ENCODE measurements at regions not wholly inside any gene's neighbourhood (a gene's known extent, or its start where the extent isn't known, plus 50 kb on each side); places are given as distances from the start of the nearest gene placed in this dataset.

DNA sequence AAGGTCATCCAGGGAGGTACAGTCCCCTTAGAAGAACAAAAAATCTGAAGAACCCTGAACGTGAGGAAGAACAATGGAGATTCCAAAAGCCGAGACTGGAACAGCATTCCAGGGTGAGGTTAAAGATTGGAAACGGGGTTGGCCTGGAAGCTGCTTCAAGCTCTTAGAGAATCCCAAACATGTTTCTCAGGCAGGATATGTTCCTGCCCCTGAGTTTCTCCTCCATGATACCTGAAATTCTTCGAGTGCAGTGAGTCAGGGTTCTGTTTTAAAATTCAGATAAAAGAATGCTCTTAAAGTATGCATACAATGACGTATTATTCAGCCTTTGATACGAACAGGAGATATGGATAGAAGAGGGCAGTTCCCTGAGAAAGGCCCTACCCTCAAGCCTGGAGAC lies 293.1 kb downstream of the HS3ST3B1 start:
- TF ChIP-seq CTCF (IDR thresholded peaks at IDR 0.05; ENCODE audit: low read length) (no peak), EZH2phosphoT487 (IDR thresholded peaks at IDR 0.05; ENCODE audit: low read length) (no peak), EZH2 (optimal IDR thresholded peaks at IDR 0.05; ENCODE audit: low read depth, low read length) (no peak)
- no peaks in the 10 kb centered on the region for H3K36me3 ChIP-seq (replicated peaks; ENCODE audit: insufficient read depth, low read length)
- no peaks in the 10 kb centered on the region for H3K27me3 ChIP-seq (replicated peaks; ENCODE audit: insufficient read depth, low read length)
- H3K27ac ChIP-seq (ENCODE audit: low read length) = no peak overlapping the region
- no peaks in the 10 kb centered on the region for H3K9me2 ChIP-seq (replicated peaks; ENCODE audit: insufficient read depth, low read length)
- H3K4me3 ChIP-seq (ENCODE audit: low read length) = no peak overlapping the region
- H3K4me1 ChIP-seq (ENCODE audit: low read length) = no peaks in the 10 kb centered on the region
- no peaks in the 10 kb centered on the region for H4K20me1 ChIP-seq (ENCODE audit: insufficient read depth, low read length)
- H3K4me2 ChIP-seq (ENCODE audit: low read depth, low read length) = no peak overlapping the region
- H3F3A ChIP-seq (ENCODE audit: insufficient read depth, low read length) = no peaks in the 10 kb centered on the region
- H3K9me3 ChIP-seq (replicated peaks; ENCODE audit: insufficient read depth, low read length) = no peaks in the 10 kb centered on the region
- H2AFZ ChIP-seq (ENCODE audit: low read length) = no peak overlapping the region
- H3K79me2 ChIP-seq (ENCODE audit: low read length) = no peaks in the 10 kb centered on the region
- no peak overlapping the region for H3K9ac ChIP-seq (ENCODE audit: low read length)
- DNase-seq = no peak

DNA sequence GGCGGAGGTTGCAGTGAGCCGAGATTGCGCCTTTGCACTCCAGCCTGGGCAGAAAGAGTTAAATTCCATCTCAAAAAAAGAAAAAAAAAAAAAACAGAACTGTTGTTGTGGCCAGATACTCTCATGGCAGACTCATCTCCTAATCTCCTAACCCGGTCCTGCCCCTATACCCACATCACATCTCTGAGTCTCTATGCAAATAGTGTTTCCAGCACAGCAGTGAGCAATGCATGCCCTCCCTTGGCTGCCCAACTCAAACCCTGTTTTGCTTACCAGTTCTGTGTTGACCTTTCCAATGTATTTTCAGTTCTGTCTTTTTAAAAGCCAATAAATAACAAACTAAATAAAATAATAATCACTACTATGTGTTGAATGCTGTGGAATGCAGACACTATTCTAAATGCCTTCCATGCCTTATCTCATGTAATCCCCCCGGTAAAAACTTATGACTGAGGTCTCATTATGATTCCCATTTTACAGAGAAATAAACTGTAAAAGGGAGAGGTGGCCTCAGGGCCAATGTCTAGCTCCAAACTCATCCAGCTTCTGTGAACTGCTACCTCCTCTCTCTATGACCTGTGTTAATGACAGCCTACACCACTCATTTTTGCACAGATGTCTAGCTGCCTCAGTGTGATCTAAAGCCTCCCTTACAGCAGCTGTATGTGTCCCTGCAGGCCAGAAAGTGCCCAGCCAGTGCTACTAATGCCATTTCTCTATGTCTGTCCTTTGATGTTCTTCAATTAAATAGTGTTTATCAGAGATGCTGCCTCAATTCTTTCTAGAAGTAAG lies 289.8 kb downstream of the HS3ST3B1 start:
- Histone ChIP-seq H3K27me3 (replicated peaks; ENCODE audit: insufficient read depth, low read length) (no peaks in the 10 kb centered on the region), H3K4me2 (ENCODE audit: low read depth, low read length) (no peak overlapping the region), H3K36me3 (replicated peaks; ENCODE audit: insufficient read depth, low read length) (no peaks in the 10 kb centered on the region), H3F3A (ENCODE audit: insufficient read depth, low read length) (no peaks in the 10 kb centered on the region), H4K20me1 (ENCODE audit: insufficient read depth, low read length) (no peaks in the 10 kb centered on the region), H3K4me1 (ENCODE audit: low read length) (no peaks in the 10 kb centered on the region), H3K4me3 (ENCODE audit: low read length) (no peak overlapping the region), H3K9me3 (replicated peaks; ENCODE audit: insufficient read depth, low read length) (no peaks in the 10 kb centered on the region), H2AFZ (ENCODE audit: low read length) (no peak overlapping the region), H3K9me2 (replicated peaks; ENCODE audit: insufficient read depth, low read length) (no peaks in the 10 kb centered on the region), H3K27ac (ENCODE audit: low read length) (no peak overlapping the region), H3K9ac (ENCODE audit: low read length) (no peak overlapping the region), H3K79me2 (ENCODE audit: low read length) (no peaks in the 10 kb centered on the region)
- TF ChIP-seq EZH2 (optimal IDR thresholded peaks at IDR 0.05; ENCODE audit: low read depth, low read length) = no peak
- TF ChIP-seq EZH2phosphoT487 (IDR thresholded peaks at IDR 0.05; ENCODE audit: low read length) = no peak
- TF ChIP-seq CTCF (IDR thresholded peaks at IDR 0.05; ENCODE audit: low read length) = no peak
- DNase-seq = no peak

- Histone ChIP-seq H2AFZ (ENCODE audit: low read length) (no peak overlapping the region), H3K79me2 (ENCODE audit: low read length) (no peaks in the 10 kb centered on the region), H3K9ac (ENCODE audit: low read length) (no peak overlapping the region), H3K27ac (ENCODE audit: low read length) (no peak overlapping the region), H3K36me3 (replicated peaks; ENCODE audit: insufficient read depth, low read length) (no peaks in the 10 kb centered on the region), H3K27me3 (replicated peaks; ENCODE audit: insufficient read depth, low read length) (no peaks in the 10 kb centered on the region), H3K4me2 (ENCODE audit: low read depth, low read length) (no peak overlapping the region), H3F3A (ENCODE audit: insufficient read depth, low read length) (no peaks in the 10 kb centered on the region), H4K20me1 (ENCODE audit: insufficient read depth, low read length) (no peaks in the 10 kb centered on the region), H3K4me1 (ENCODE audit: low read length) (no peaks in the 10 kb centered on the region), H3K4me3 (ENCODE audit: low read length) (no peak overlapping the region), H3K9me2 (replicated peaks; ENCODE audit: insufficient read depth, low read length) (no peaks in the 10 kb centered on the region), H3K9me3 (replicated peaks; ENCODE audit: insufficient read depth, low read length) (no peaks in the 10 kb centered on the region)
- DNase-seq = no peak
- no peak for TF ChIP-seq CTCF (IDR thresholded peaks at IDR 0.05; ENCODE audit: low read length)
- no peak for TF ChIP-seq EZH2phosphoT487 (IDR thresholded peaks at IDR 0.05; ENCODE audit: low read length)
- TF ChIP-seq EZH2 (optimal IDR thresholded peaks at IDR 0.05; ENCODE audit: low read depth, low read length) = no peak
Measured at GRCh38 chr17:14585099-14585498, 284.2 kb downstream of the HS3ST3B1 start.
